ENCODE measurements at regions not wholly inside any gene's neighbourhood (a gene's known extent, or its start where the extent isn't known, plus 50 kb on each side); places are given as distances from the start of the nearest gene placed in this dataset.

DNA sequence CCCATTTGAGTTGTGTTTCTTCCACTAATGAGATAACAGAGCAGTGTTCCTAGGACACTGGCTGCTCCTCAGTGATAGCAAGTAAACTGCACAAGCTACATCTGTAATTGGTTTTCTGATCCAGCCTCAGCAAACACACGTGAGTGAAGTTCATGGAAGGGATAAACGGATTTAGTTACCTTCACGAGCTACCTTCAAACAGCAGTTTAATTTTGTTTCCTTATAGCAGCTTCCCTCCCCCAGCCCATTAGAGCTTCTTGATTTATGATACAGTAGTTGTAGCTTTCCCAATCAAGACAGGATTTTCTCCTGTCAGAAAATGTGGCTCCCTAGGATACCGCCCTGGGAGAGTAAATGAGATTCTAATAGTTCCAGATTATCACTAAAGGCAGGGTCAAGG, 634.2 kb upstream of the FAT1 start:
- H3K4me2 ChIP-seq (ENCODE audit: insufficient read depth in 1 of 2, low read depth in 2 of 2, low read length in 2 of 2) = no peak overlapping the region
- H3K56ac ChIP-seq (replicated peaks; ENCODE audit: insufficient read length, low read depth, low read length) = no peak overlapping the region
- no peak overlapping the region for H3K18ac ChIP-seq (ENCODE audit: extremely low read depth, low read length)
- no peaks in the 10 kb centered on the region for H3K27me3 ChIP-seq (replicated peaks in 1 of 4; ENCODE audit: control insufficient read depth in 3 of 4, extremely low read depth in 1 of 4, insufficient read depth in 3 of 4, low read length in 3 of 4)
- H3K4ac ChIP-seq (replicated peaks; ENCODE audit: insufficient read length, low read depth, low read length) = no peak overlapping the region
- H3K27ac ChIP-seq (ENCODE audit: low read depth, low read length) = no peak overlapping the region
- no peak overlapping the region for H2BK5ac ChIP-seq (ENCODE audit: low read depth, low read length)
- H4K20me1 ChIP-seq (replicated peaks in 1 of 2; ENCODE audit: control insufficient read depth in 1 of 2, insufficient read depth in 2 of 2, low read length in 2 of 2) = no peaks in the 10 kb centered on the region
- FAIRE-seq (no peak), DNase-seq (ENCODE audit: low read depth in 1 of 2, low spot score in 2 of 2) (no peak)
- no peaks in the 10 kb centered on the region for H3K4me1 ChIP-seq (replicated peaks in 1 of 4; ENCODE audit: control insufficient read depth in 3 of 4, insufficient read depth in 4 of 4, low read length in 3 of 4)
- no peak overlapping the region for H4K91ac ChIP-seq (replicated peaks; ENCODE audit: insufficient read length, low read length)
- no peak overlapping the region for H4K5ac ChIP-seq (ENCODE audit: insufficient read length, low read depth, low read length)
- POLR2A ChIA-PET (ENCODE audit: partially characterized antibody) = no interaction called here
- no peak for TF ChIP-seq RNF2 (IDR thresholded peaks at IDR 0.05; ENCODE audit: borderline replicate concordance, low read depth, low read length, missing control alignments, poor library complexity, severe bottlenecking)
- no peak for TF ChIP-seq ASH2L (IDR thresholded peaks at IDR 0.05; ENCODE audit: low read length)
- TF ChIP-seq CHD1 (IDR thresholded peaks at IDR 0.05; ENCODE audit: low read depth, low read length) = no peak
- no peak for TF ChIP-seq SUZ12 (IDR thresholded peaks at IDR 0.05; ENCODE audit: low read length)
- TF ChIP-seq JUND (IDR thresholded peaks at IDR 0.05; ENCODE audit: low read length) = no peak
- TF ChIP-seq RBBP5 (IDR thresholded peaks at IDR 0.05; ENCODE audit: borderline replicate concordance, low read depth, low read length) = no peak
- TF ChIP-seq BRCA1 (IDR thresholded peaks at IDR 0.05; ENCODE audit: low read depth, low read length) = no peak
- TF ChIP-seq RXRA (IDR thresholded peaks at IDR 0.05; ENCODE audit: insufficient read depth, low read depth, low read length) = no peak
- no peak overlapping the region for H3K9ac ChIP-seq (replicated peaks in 1 of 4; ENCODE audit: extremely low read depth in 1 of 4, low read depth in 3 of 4, low read length in 3 of 4)
- H2AK5ac ChIP-seq (ENCODE audit: low read depth, low read length) = no peak overlapping the region
- CTCF ChIA-PET (ENCODE audit: partially characterized antibody) = no interaction called here
- H4K8ac ChIP-seq (ENCODE audit: extremely low read depth, insufficient read depth, low read length) = no peak overlapping the region
- H3K36me3 ChIP-seq (ENCODE audit: control insufficient read depth in 2 of 4, insufficient read depth in 4 of 4, low read length in 3 of 4) = no peaks in the 10 kb centered on the region
- no peak overlapping the region for H2BK12ac ChIP-seq (ENCODE audit: low read depth, low read length)
- no peaks in the 10 kb centered on the region for H3K79me2 ChIP-seq (ENCODE audit: control insufficient read depth in 1 of 2, insufficient read depth in 2 of 2, low read length in 2 of 2)
- no peak overlapping the region for H2BK120ac ChIP-seq (replicated peaks; ENCODE audit: low read depth, low read length)
- no peak overlapping the region for H2BK15ac ChIP-seq (ENCODE audit: low read length)
- H3K23me2 ChIP-seq (ENCODE audit: low read depth, low read length) = no peaks in the 10 kb centered on the region
- no peak overlapping the region for H2BK20ac ChIP-seq (ENCODE audit: low read length)
- H3K9me3 ChIP-seq (ENCODE audit: insufficient read depth in 2 of 2, low read depth in 1 of 2, low read length in 1 of 2) = no peaks in the 10 kb centered on the region
- H2AFZ ChIP-seq (ENCODE audit: low read length) = 0 out of 2 replicates have a peak overlapping the region, but pooled peaks have one; percentile 40
- H3K23ac ChIP-seq (ENCODE audit: insufficient read length) = no peak overlapping the region
- H3K79me1 ChIP-seq (ENCODE audit: low read depth, low read length) = no peaks in the 10 kb centered on the region
- WGBS, 2 experiments (ENCODE audit: extremely low coverage in 1 of 2, insufficient coverage in 1 of 2, insufficient read length in 1 of 2, insufficient replicate concordance in 2 of 2, low coverage in 1 of 2, low lambda C conversion rate in 2 of 2, missing lambda C conversion rate in 1 of 2) = 95% methylated on average over 4 of the region's 4 CpGs; no CpG with 5 or more reads in 1 of the 2 experiments
- H3K4me3 ChIP-seq (ENCODE audit: extremely low read depth in 1 of 4, insufficient read depth in 2 of 4, low read depth in 3 of 4, low read length in 4 of 4) = no peak overlapping the region
- no peak overlapping the region for H3K14ac ChIP-seq (ENCODE audit: insufficient read length)

All from H1 (cell line).